ENCODE measurements at regions not wholly inside any gene's neighbourhood (a gene's known extent, or its start where the extent isn't known, plus 50 kb on each side); places are given as distances from the start of the nearest gene placed in this dataset.

GRCh38 chr11:111194860-111195568, 50.5 kb upstream of the POU2AF2 start:
- peaks cover 4 to 17% of the 10 kb centered on the region in 2 donors for H3K27me3 Mint-ChIP-seq
- DNase-seq (ENCODE audit: low spot score): no peak
- H3K4me1 Mint-ChIP-seq (ENCODE audit: low read depth in 2 of 2): no peaks in the 10 kb centered on the region
- H3K27ac Mint-ChIP-seq: no peak overlapping the region
- no peaks in the 10 kb centered on the region for H3K9me3 Mint-ChIP-seq
- no peaks in the 10 kb centered on the region for H3K36me3 Mint-ChIP-seq
- ATAC-seq: no peak
- H3K4me3 Mint-ChIP-seq: no peak overlapping the region

- Mint-ChIP-seq H3K27ac (no peak overlapping the region), H3K4me3 (no peak overlapping the region), H3K4me1 (ENCODE audit: low read depth in 2 of 2) (no peaks in the 10 kb centered on the region), H3K9me3 (no peaks in the 10 kb centered on the region), H3K36me3 (no peaks in the 10 kb centered on the region), H3K27me3 (peaks cover 3 to 12% of the 10 kb centered on the region in 2 donors)
- ATAC-seq (no peak), DNase-seq (ENCODE audit: low spot score) (no peak)
Measured at GRCh38 chr11:111193924-111194490, 51.5 kb upstream of the POU2AF2 start.

- Mint-ChIP-seq H3K4me1 (ENCODE audit: low read depth in 2 of 2) (no peaks in the 10 kb centered on the region), H3K9me3 (no peaks in the 10 kb centered on the region), H3K27me3 (peaks cover 2 to 19% of the 10 kb centered on the region in 2 donors), H3K36me3 (no peaks in the 10 kb centered on the region), H3K27ac (no peak overlapping the region), H3K4me3 (no peak overlapping the region)
- DNase-seq (ENCODE audit: low spot score) (no peak), ATAC-seq (no peak)
Measured at GRCh38 chr11:111189466-111189865, 56.1 kb upstream of the POU2AF2 start.

- no peaks in the 10 kb centered on the region for H3K36me3 Mint-ChIP-seq
- H3K4me1 Mint-ChIP-seq (ENCODE audit: low read depth in 2 of 2): no peaks in the 10 kb centered on the region
- no peak overlapping the region for H3K27ac Mint-ChIP-seq
- no peaks in the 10 kb centered on the region for H3K9me3 Mint-ChIP-seq
- ATAC-seq (no peak), DNase-seq (ENCODE audit: low spot score) (no peak)
- H3K4me3 Mint-ChIP-seq: no peak overlapping the region
- peaks cover 0 to 27% of the 10 kb centered on the region in 2 donors for H3K27me3 Mint-ChIP-seq
Measured at GRCh38 chr11:111186308-111186915, 59.1 kb upstream of the POU2AF2 start.

GRCh38 chr11:111185266-111185665, 60.3 kb upstream of the POU2AF2 start:
- no peaks in the 10 kb centered on the region for H3K4me1 Mint-ChIP-seq (ENCODE audit: low read depth in 2 of 2)
- no peak overlapping the region for H3K4me3 Mint-ChIP-seq
- H3K27ac Mint-ChIP-seq: no peak overlapping the region
- H3K27me3 Mint-ChIP-seq: peaks cover 0 to 33% of the 10 kb centered on the region in 2 donors
- no peak for DNase-seq (ENCODE audit: low spot score)
- no peaks in the 10 kb centered on the region for H3K9me3 Mint-ChIP-seq
- H3K36me3 Mint-ChIP-seq: no peaks in the 10 kb centered on the region
- no peak for ATAC-seq

- peak in 1 of 2 donors; percentile 15 for ATAC-seq
- H3K4me1 Mint-ChIP-seq (ENCODE audit: low read depth in 2 of 2): no peaks in the 10 kb centered on the region
- no peak overlapping the region for H3K4me3 Mint-ChIP-seq
- H3K9me3 Mint-ChIP-seq: no peaks in the 10 kb centered on the region
- no peak for DNase-seq (ENCODE audit: low spot score)
- no peaks in the 10 kb centered on the region for H3K36me3 Mint-ChIP-seq
- H3K27me3 Mint-ChIP-seq: peaks cover 0 to 34% of the 10 kb centered on the region in 2 donors
- no peak overlapping the region for H3K27ac Mint-ChIP-seq
Measured at GRCh38 chr11:111183706-111184105, 61.8 kb upstream of the POU2AF2 start.

GRCh38 chr11:111179184-111179910, 66.2 kb upstream of the POU2AF2 start:
- DNase-seq (ENCODE audit: low spot score): no peak
- H3K4me3 Mint-ChIP-seq: no peak overlapping the region
- H3K27me3 Mint-ChIP-seq: peaks cover 0 to 15% of the 10 kb centered on the region in 2 donors
- no peaks in the 10 kb centered on the region for H3K9me3 Mint-ChIP-seq
- no peaks in the 10 kb centered on the region for H3K4me1 Mint-ChIP-seq (ENCODE audit: low read depth in 2 of 2)
- ATAC-seq: no peak
- no peaks in the 10 kb centered on the region for H3K36me3 Mint-ChIP-seq
- H3K27ac Mint-ChIP-seq: no peak overlapping the region

GRCh38 chr11:111177037-111177871, 68.3 kb upstream of the POU2AF2 start:
- no peak for ATAC-seq
- DNase-seq (ENCODE audit: low spot score): no peak
- H3K4me1 Mint-ChIP-seq (ENCODE audit: low read depth in 2 of 2): no peaks in the 10 kb centered on the region
- peaks cover 0 to 7% of the 10 kb centered on the region in 2 donors for H3K27me3 Mint-ChIP-seq
- H3K4me3 Mint-ChIP-seq: no peak overlapping the region
- no peaks in the 10 kb centered on the region for H3K9me3 Mint-ChIP-seq
- no peak overlapping the region for H3K27ac Mint-ChIP-seq
- no peaks in the 10 kb centered on the region for H3K36me3 Mint-ChIP-seq

- no peak overlapping the region for H3K27ac Mint-ChIP-seq
- no peaks in the 10 kb centered on the region for H3K9me3 Mint-ChIP-seq
- H3K4me3 Mint-ChIP-seq: no peak overlapping the region
- H3K36me3 Mint-ChIP-seq: no peaks in the 10 kb centered on the region
- no peak for DNase-seq (ENCODE audit: low spot score)
- no peak for ATAC-seq
- H3K4me1 Mint-ChIP-seq (ENCODE audit: low read depth in 2 of 2): no peaks in the 10 kb centered on the region
- peaks cover 0 to 7% of the 10 kb centered on the region in 2 donors for H3K27me3 Mint-ChIP-seq
Measured at GRCh38 chr11:111176603-111177002, 68.9 kb upstream of the POU2AF2 start.

GRCh38 chr11:111173221-111173620, 72.3 kb upstream of the POU2AF2 start:
- Mint-ChIP-seq H3K4me1 (ENCODE audit: low read depth in 2 of 2) (no peaks in the 10 kb centered on the region), H3K27ac (no peak overlapping the region)

GRCh38 chr11:111172321-111172862, 73.1 kb upstream of the POU2AF2 start:
- Mint-ChIP-seq H3K36me3 (no peaks in the 10 kb centered on the region), H3K27ac (no peak overlapping the region), H3K27me3 (no peaks in the 10 kb centered on the region), H3K4me3 (no peak overlapping the region), H3K9me3 (no peaks in the 10 kb centered on the region), H3K4me1 (ENCODE audit: low read depth in 2 of 2) (no peaks in the 10 kb centered on the region)
- ATAC-seq (no peak), DNase-seq (ENCODE audit: low spot score) (no peak)

More at GRCh38 chr11:111173221-111173620, 72.3 kb upstream of the POU2AF2 start:
- ATAC-seq (no peak), DNase-seq (ENCODE audit: low spot score) (no peak)
- H3K36me3 Mint-ChIP-seq: no peaks in the 10 kb centered on the region
- H3K4me3 Mint-ChIP-seq: no peak overlapping the region
- H3K9me3 Mint-ChIP-seq: no peaks in the 10 kb centered on the region
- H3K27me3 Mint-ChIP-seq: no peaks in the 10 kb centered on the region

- no peaks in the 10 kb centered on the region for H3K36me3 Mint-ChIP-seq
- no peak for ATAC-seq
- H3K4me1 Mint-ChIP-seq (ENCODE audit: low read depth in 2 of 2): no peaks in the 10 kb centered on the region
- H3K27me3 Mint-ChIP-seq: no peaks in the 10 kb centered on the region
- no peak overlapping the region for H3K4me3 Mint-ChIP-seq
- H3K27ac Mint-ChIP-seq: no peak overlapping the region
- no peak for DNase-seq (ENCODE audit: low spot score)
- H3K9me3 Mint-ChIP-seq: no peaks in the 10 kb centered on the region
Measured at GRCh38 chr11:111170761-111171379, 74.7 kb upstream of the POU2AF2 start.

GRCh38 chr11:111169367-111169766, 76.2 kb upstream of the POU2AF2 start:
- H3K27ac Mint-ChIP-seq: no peak overlapping the region
- H3K4me1 Mint-ChIP-seq (ENCODE audit: low read depth in 2 of 2): no peaks in the 10 kb centered on the region
- DNase-seq (ENCODE audit: low spot score): no peak
- no peak overlapping the region for H3K4me3 Mint-ChIP-seq
- no peaks in the 10 kb centered on the region for H3K36me3 Mint-ChIP-seq
- no peaks in the 10 kb centered on the region for H3K27me3 Mint-ChIP-seq
- no peak for ATAC-seq
- no peaks in the 10 kb centered on the region for H3K9me3 Mint-ChIP-seq

Measured in natural killer cell treated with Interleukin-12 subunit alpha and Interleukin-12 subunit beta and Interleukin-15 and Interleukin-18, amount 100 ng/mL, for 72 hours (primary cell).